HepG2 (cell line): ENCODE measurements at regions not wholly inside any gene's neighbourhood (a gene's known extent, or its start where the extent isn't known, plus 50 kb on each side); places are given as distances from the start of the nearest gene placed in this dataset.
A peak's percentile ranks its signal among the peaks of the same experiment; 100 is the strongest.

ENCODE experiments used
- ATAC-seq: fragments of 200-7000 bp; cut with Tn5 transposase; 3 replicates; pipeline ENCODE4 v1.9.1; 2020; ENCODE audit warnings: mild to moderate bottlenecking, moderate library complexity
- BruUV-seq: library from RNA; stranded (reverse); fragments of 400-500 nt; replicated peaks from 2 replicates; lab custom pipeline; 2021; lab: Mats Ljungman, UMichigan
- CTCF ChIA-PET: fragments of 300-600 bp; formaldehyde crosslinking; extraction: SDS; loops from one replicate; lab custom pipeline; 2021; ENCODE audit warnings: low total read pairs, inconsistent platforms, low intra/inter-chr PET ratio; lab: Yijun Ruan, JAX
- POLR2A ChIA-PET: fragments of 350-600 bp; sonication (Branson Sonifier 250); formaldehyde crosslinking; loops from one replicate; lab custom pipeline; 2020; ENCODE audit warnings: antibody characterized with exemption, inconsistent platforms; lab: Yijun Ruan, JAX
- DNase-seq: peaks from one replicate; pipeline ENCODE4 v3.0.0-alpha.2; 2015; ENCODE audit warnings: low spot score
- FAIRE-seq: peaks from 3 replicates; lab custom pipeline; 2011; peaks lifted over from hg19 to GRCh38; lab: Jason Lieb, UNC
- H2AFZ ChIP-seq: one replicate; pipeline ENCODE4 v1.6.1; 2011; ENCODE audit warnings: low read length, inconsistent platforms
- H3K27ac ChIP-seq: fragments of 300-600 bp; 3 replicates; pipeline ENCODE4 v1.8.0; 2011; ENCODE audit warnings: mixed run types, mild to moderate bottlenecking, mixed read lengths, low read length, inconsistent platforms; ENCODE audit not compliant: insufficient read depth; ENCODE audit errors: extremely low read length
- H3K27me3 ChIP-seq, 2 experiments: fragments of 200-600 bp in 1 of 2; 2 replicates in 1 of 2; 3 replicates in 1 of 2; pipeline versions ENCODE4 v1.6.0 to v1.8.0; 2011; ENCODE audit warnings: low read length in 2 of 2, mild to moderate bottlenecking in 2 of 2, moderate library complexity in 2 of 2, inconsistent platforms in 1 of 2; ENCODE audit not compliant: insufficient read depth in 2 of 2, control insufficient read depth in 1 of 2
- H3K36me3 ChIP-seq, 2 experiments: fragments of 200-600 bp in 1 of 2; replicated peaks in 1 of 2; 2 replicates in 1 of 2; 3 replicates in 1 of 2; pipeline versions ENCODE4 v1.5.1 to v1.8.0; 2011; ENCODE audit warnings: low read length in 2 of 2, inconsistent platforms in 1 of 2; ENCODE audit not compliant: insufficient read depth in 2 of 2, control insufficient read depth in 1 of 2
- H3K4me1 ChIP-seq: 2 replicates; pipeline ENCODE4 v1.5.1; 2012; ENCODE audit warnings: low read length, inconsistent platforms; ENCODE audit not compliant: insufficient read depth
- H3K4me2 ChIP-seq: 2 replicates; pipeline ENCODE4 v1.6.0; 2011; ENCODE audit warnings: low read depth, low read length, inconsistent platforms
- H3K4me3 ChIP-seq, 3 experiments: fragments of 200-600 bp in 1 of 3; sonication (generic), shearing (Covaris generic) in 1 of 3; replicated peaks in 1 of 3; 2 replicates each; pipeline ENCODE4 v1.5.1; 2011 to 2016; ENCODE audit warnings: low read length in 3 of 3, inconsistent platforms in 2 of 3, low read depth in 2 of 3, mild to moderate bottlenecking in 2 of 3, control low read depth in 1 of 3, mixed read lengths in 1 of 3; ENCODE audit not compliant: insufficient read depth in 1 of 3
- H3K79me2 ChIP-seq: one replicate; pipeline ENCODE4 v1.6.1; 2011; ENCODE audit warnings: low read length, inconsistent platforms; ENCODE audit not compliant: insufficient read depth
- H3K9ac ChIP-seq: 2 replicates; pipeline ENCODE4 v1.6.0; 2011; ENCODE audit warnings: mild to moderate bottlenecking, low read depth, low read length, inconsistent platforms; ENCODE audit not compliant: insufficient read depth
- H3K9me3 ChIP-seq: 2 replicates; pipeline ENCODE4 v1.5.1; 2012; ENCODE audit warnings: mild to moderate bottlenecking, low read length
- H4K20me1 ChIP-seq: 2 replicates; pipeline ENCODE4 v1.6.0; 2011; ENCODE audit warnings: inconsistent platforms, mild to moderate bottlenecking, low read length, moderate library complexity; ENCODE audit not compliant: insufficient read depth
- AGO2 ChIP-seq: fragments of 200-400 bp; formaldehyde crosslinking; optimal IDR thresholded peaks from 2 replicates; pipeline ENCODE3; 2017; ENCODE audit warnings: mild to moderate bottlenecking, low read depth, low read length, moderate library complexity
- CCAR2 ChIP-seq: fragments of 200-400 bp; formaldehyde crosslinking; optimal IDR thresholded peaks from 2 replicates; pipeline ENCODE3; 2018; ENCODE audit warnings: low read depth, mild to moderate bottlenecking, low read length, moderate library complexity
- GZF1 ChIP-seq: sonication (generic); formaldehyde crosslinking; IDR thresholded peaks from 2 replicates; pipeline ENCODE4 v1.5.1; 2020; ENCODE audit warnings: mild to moderate bottlenecking, missing genetic modification reagents
- MAFF ChIP-seq: IDR thresholded peaks from 2 replicates; pipeline ENCODE4 v1.6.1; 2011; ENCODE audit warnings: low read depth, low read length, improper control_type of control experiment
- MAFK ChIP-seq, 2 experiments: IDR thresholded peaks in 1 of 2; conservative IDR thresholded peaks in 1 of 2; 2 replicates each; pipeline ENCODE4 v1.6.1; 2011; ENCODE audit warnings: improper control_type of control experiment in 2 of 2, low read length in 2 of 2
- MBD4 ChIP-seq: IDR thresholded peaks from 2 replicates; pipeline ENCODE4 v1.6.1; 2012; ENCODE audit warnings: low read length, inconsistent platforms, borderline replicate concordance
- SALL1 ChIP-seq: sonication (generic); formaldehyde crosslinking; IDR thresholded peaks from 2 replicates; pipeline ENCODE4 v1.8.0; 2022; ENCODE audit warnings: mild to moderate bottlenecking, missing genetic modification reagents
- TOPORS ChIP-seq: sonication (generic); formaldehyde crosslinking; IDR thresholded peaks from 2 replicates; pipeline ENCODE4 v1.8.0; 2023; ENCODE audit warnings: mild to moderate bottlenecking, missing genetic modification reagents
- ZFP36L1 ChIP-seq: sonication (generic); formaldehyde crosslinking; IDR thresholded peaks from 2 replicates; pipeline ENCODE4 v1.8.0; 2022; ENCODE audit warnings: mild to moderate bottlenecking, missing genetic modification reagents, moderate library complexity
- WGBS: methylation state at CpG from one replicate; pipeline ENCODE4 v1.1.6; 2017; ENCODE audit warnings: low lambda C conversion rate; 5-methylcytosine and 5-hydroxymethylcytosine counted together
- in situ Hi-C: cut with HindIII; loops from 2 replicates; pipeline ENCODE4 v1.10.0; 2017; ENCODE audit warnings: low pct_unique_long_range_greater_than_20kb; ENCODE audit not compliant: extremely low pct_ligation_motif_present
- intact Hi-C: fragments of 100-400 bp; cut with micrococcal nuclease; formaldehyde crosslinking; loops from one replicate; pipeline ENCODE4 v1.10.0; 2022; ENCODE audit not compliant: unreplicated experiment
- TF ChIP-seq, protein P1 (sequence below): sonication (generic); formaldehyde crosslinking; IDR thresholded peaks from 2 replicates; pipeline ENCODE4 v1.5.1; 2020; ENCODE audit warnings: mild to moderate bottlenecking, missing genetic modification reagents
- TF ChIP-seq, protein P2 (sequence below): sonication (generic); formaldehyde crosslinking; IDR thresholded peaks from 2 replicates; pipeline ENCODE4 v1.8.0; 2022; ENCODE audit warnings: mild to moderate bottlenecking, missing genetic modification reagents; ENCODE audit not compliant: insufficient replicate concordance
- TF ChIP-seq, protein P3 (sequence below): sonication (generic); formaldehyde crosslinking; IDR thresholded peaks from 2 replicates; pipeline ENCODE4 v1.4.0; 2020; ENCODE audit warnings: missing genetic modification reagents, borderline replicate concordance

DNA sequence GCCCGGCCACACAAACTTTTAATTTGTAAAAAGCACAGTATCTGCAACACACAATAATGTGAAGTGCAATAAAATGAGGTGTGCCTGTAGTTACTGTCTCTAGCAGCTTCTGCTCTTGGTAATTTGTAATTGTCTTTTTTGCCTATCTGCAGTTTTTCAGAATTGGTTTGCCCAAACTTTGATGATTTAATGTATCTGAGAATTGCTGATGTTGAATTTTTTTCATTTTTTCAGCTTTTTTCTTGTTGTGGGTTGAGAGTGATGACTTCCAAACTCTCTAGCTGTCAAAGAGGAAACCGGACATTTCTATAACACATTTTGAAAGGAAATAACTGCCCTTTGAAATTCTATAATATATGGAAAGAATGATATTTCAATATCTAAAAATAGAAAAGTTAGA lies 236.9 kb downstream of the RERGL start:
- TF ChIP-seq MAFF (peak; percentile 65), GZF1 (CRISPR knock-in tag) (no peak), MAFK (conservative IDR thresholded peaks at IDR 0.05 in 1 of 2, IDR thresholded peaks at IDR 0.05 in 1 of 2; ENCODE audit: low read length in 2 of 2) (peak in 1 of 2 experiments; percentile 79; a peak in 3 of 4 replicates)

DNA sequence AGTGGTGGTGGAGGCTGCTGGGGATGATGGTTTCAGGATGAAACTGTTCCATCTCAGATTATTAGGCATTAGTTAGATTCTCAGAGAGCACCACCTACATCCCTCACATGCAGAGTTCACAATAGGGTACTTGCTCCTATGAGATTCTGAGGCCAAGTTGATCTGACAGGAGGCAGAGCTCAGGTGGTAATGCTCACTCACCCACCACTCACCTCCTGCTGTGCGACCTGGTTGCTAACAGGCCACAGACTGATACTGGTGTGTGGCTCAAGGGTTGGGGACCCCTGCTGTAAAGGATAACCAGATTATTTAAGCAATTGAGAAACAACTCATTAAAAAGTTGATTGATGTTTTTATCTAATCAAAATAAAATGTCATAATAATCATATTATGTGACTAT lies 248.5 kb downstream of the RERGL start:
- intact Hi-C loops: no loop called here
- no TSS peak for BruUV-seq
- H2AFZ ChIP-seq: no peak overlapping the region
- 0% methylated on average over 1 of the region's 1 CpG for WGBS
- no peaks in the 10 kb centered on the region for H3K27me3 ChIP-seq
- DNase-seq: no peak
- no peak overlapping the region for H3K4me3 ChIP-seq
- H3K4me2 ChIP-seq: no peak overlapping the region
- H4K20me1 ChIP-seq: no peaks in the 10 kb centered on the region
- no peaks in the 10 kb centered on the region for H3K4me1 ChIP-seq
- H3K79me2 ChIP-seq: no peaks in the 10 kb centered on the region
- in situ Hi-C loops: no loop called here
- no peaks in the 10 kb centered on the region for H3K36me3 ChIP-seq
- peaks cover 50% of the 10 kb centered on the region for H3K9me3 ChIP-seq
- ChIA-PET CTCF (no interaction called here), POLR2A (no interaction called here)
- no peak for ATAC-seq
- no peak overlapping the region for H3K27ac ChIP-seq
- no peak overlapping the region for H3K9ac ChIP-seq
- no peak for FAIRE-seq
- TF ChIP-seq ZFP36L1 (no peak), CCAR2 (no peak), MBD4 (no peak), AGO2 (no peak), SALL1 (CRISPR knock-in tag) (no peak), TOPORS (CRISPR knock-in tag) (no peak)
- TF ChIP-seq, protein P1, sequence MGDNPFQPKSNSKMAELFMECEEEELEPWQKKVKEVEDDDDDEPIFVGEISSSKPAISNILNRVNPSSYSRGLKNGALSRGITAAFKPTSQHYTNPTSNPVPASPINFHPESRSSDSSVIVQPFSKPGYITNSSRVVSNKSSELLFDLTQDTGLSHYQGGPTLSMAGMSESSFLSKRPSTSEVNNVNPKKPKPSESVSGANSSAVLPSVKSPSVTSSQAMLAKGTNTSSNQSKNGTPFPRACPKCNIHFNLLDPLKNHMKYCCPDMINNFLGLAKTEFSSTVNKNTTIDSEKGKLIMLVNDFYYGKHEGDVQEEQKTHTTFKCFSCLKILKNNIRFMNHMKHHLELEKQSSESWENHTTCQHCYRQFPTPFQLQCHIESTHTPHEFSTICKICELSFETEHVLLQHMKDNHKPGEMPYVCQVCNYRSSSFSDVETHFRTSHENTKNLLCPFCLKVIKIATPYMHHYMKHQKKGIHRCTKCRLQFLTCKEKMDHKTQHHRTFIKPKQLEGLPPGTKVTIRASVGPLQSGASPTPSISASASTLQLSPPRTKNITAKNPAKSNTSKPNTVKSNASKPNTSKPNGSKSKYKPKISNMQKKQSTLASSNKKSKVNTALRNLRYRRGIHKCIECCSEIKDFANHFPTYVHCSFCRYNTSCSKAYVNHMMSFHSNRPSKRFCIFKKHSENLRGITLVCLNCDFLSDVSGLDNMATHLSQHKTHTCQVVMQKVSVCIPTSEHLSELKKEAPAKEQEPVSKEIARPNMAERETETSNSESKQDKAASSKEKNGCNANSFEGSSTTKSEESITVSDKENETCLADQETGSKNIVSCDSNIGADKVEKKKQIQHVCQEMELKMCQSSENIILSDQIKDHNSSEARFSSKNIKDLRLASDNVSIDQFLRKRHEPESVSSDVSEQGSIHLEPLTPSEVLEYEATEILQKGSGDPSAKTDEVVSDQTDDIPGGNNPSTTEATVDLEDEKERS: no peak
- TF ChIP-seq, protein P2, sequence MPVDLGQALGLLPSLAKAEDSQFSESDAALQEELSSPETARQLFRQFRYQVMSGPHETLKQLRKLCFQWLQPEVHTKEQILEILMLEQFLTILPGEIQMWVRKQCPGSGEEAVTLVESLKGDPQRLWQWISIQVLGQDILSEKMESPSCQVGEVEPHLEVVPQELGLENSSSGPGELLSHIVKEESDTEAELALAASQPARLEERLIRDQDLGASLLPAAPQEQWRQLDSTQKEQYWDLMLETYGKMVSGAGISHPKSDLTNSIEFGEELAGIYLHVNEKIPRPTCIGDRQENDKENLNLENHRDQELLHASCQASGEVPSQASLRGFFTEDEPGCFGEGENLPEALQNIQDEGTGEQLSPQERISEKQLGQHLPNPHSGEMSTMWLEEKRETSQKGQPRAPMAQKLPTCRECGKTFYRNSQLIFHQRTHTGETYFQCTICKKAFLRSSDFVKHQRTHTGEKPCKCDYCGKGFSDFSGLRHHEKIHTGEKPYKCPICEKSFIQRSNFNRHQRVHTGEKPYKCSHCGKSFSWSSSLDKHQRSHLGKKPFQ: no peak
- TF ChIP-seq, protein P3, sequence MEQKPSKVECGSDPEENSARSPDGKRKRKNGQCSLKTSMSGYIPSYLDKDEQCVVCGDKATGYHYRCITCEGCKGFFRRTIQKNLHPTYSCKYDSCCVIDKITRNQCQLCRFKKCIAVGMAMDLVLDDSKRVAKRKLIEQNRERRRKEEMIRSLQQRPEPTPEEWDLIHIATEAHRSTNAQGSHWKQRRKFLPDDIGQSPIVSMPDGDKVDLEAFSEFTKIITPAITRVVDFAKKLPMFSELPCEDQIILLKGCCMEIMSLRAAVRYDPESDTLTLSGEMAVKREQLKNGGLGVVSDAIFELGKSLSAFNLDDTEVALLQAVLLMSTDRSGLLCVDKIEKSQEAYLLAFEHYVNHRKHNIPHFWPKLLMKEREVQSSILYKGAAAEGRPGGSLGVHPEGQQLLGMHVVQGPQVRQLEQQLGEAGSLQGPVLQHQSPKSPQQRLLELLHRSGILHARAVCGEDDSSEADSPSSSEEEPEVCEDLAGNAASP: no peak

More for the DNA sequence above, 236.9 kb downstream of the RERGL start:
- 43% methylated on average over 2 of the region's 2 CpGs for WGBS
- ChIA-PET POLR2A (no interaction called here), CTCF (no interaction called here)
- Histone ChIP-seq H4K20me1 (no peaks in the 10 kb centered on the region), H3K9me3 (peaks cover 56% of the 10 kb centered on the region), H3K9ac (no peak overlapping the region), H2AFZ (no peak overlapping the region), H3K27me3 (no peaks in the 10 kb centered on the region), H3K79me2 (no peaks in the 10 kb centered on the region), H3K4me2 (no peak overlapping the region), H3K4me3 (no peak overlapping the region), H3K27ac (no peak overlapping the region), H3K36me3 (no peaks in the 10 kb centered on the region), H3K4me1 (no peaks in the 10 kb centered on the region)
- DNase-seq (no peak), FAIRE-seq (no peak), ATAC-seq (no peak)
- in situ Hi-C loops: no loop called here
- BruUV-seq: no TSS peak
- intact Hi-C loops: loop anchor here (5.0 kb wide), 1 partner anchor 91 kb away; no protein-coding TSS in a partner anchor
